Astrocyte of the cerebellum (primary cell): ENCODE measurements at regions not wholly inside any gene's neighbourhood (a gene's known extent, or its start where the extent isn't known, plus 50 kb on each side); places are given as distances from the start of the nearest gene placed in this dataset.

Source experiments
- DNase-seq: peaks from one replicate; pipeline ENCODE4 v3.0.0-alpha.2; 2011; ENCODE audit warnings: low read depth
- H3K4me3 ChIP-seq: 2 replicates; pipeline ENCODE4 v1.5.1; 2011; ENCODE audit warnings: mild to moderate bottlenecking, low read depth, low read length, moderate library complexity
- CTCF ChIP-seq: IDR thresholded peaks from 2 replicates; pipeline ENCODE4 v1.5.1; 2012; ENCODE audit warnings: low read length, low read depth, moderate library complexity, mild to moderate bottlenecking; ENCODE audit errors: missing control alignments
- in situ Hi-C: cut with HindIII; loops from 2 replicates; pipeline ENCODE4 v1.10.0; 2017; ENCODE audit warnings: low sequenced_read_pairs

- in situ Hi-C loops: no loop called here
- no peak for DNase-seq
- TF ChIP-seq CTCF: peak; percentile 21
- H3K4me3 ChIP-seq: no peak overlapping the region
Measured at GRCh38 chr4:138062929-138063328, 179.2 kb downstream of the SLC7A11 start.

GRCh38 chr4:138056541-138056940 is 185.6 kb downstream of the SLC7A11 start:
- in situ Hi-C loops: no loop called here
- no peak overlapping the region for H3K4me3 ChIP-seq
- TF ChIP-seq CTCF: no peak
- no peak for DNase-seq

GRCh38 chr4:138055890-138056289 is 186.3 kb downstream of the SLC7A11 start:
- no peak for TF ChIP-seq CTCF
- in situ Hi-C loops: no loop called here
- no peak overlapping the region for H3K4me3 ChIP-seq
- DNase-seq: no peak

GRCh38 chr4:138053641-138054301 is 188.4 kb downstream of the SLC7A11 start:
- in situ Hi-C loops: no loop called here
- peak; percentile 63 for DNase-seq
- no peak for TF ChIP-seq CTCF
- H3K4me3 ChIP-seq: no peak overlapping the region

- in situ Hi-C loops: no loop called here
- no peak for TF ChIP-seq CTCF
- no peak overlapping the region for H3K4me3 ChIP-seq
- no peak for DNase-seq
Measured at GRCh38 chr4:138052806-138053632, 189.1 kb downstream of the SLC7A11 start.

GRCh38 chr4:138051157-138051556 is 191.0 kb downstream of the SLC7A11 start:
- no peak overlapping the region for H3K4me3 ChIP-seq
- TF ChIP-seq CTCF: no peak
- in situ Hi-C loops: no loop called here
- DNase-seq: no peak
